COLO668 (cell line): ENCODE measurements at regions not wholly inside any gene's neighbourhood (a gene's known extent, or its start where the extent isn't known, plus 50 kb on each side); places are given as distances from the start of the nearest gene placed in this dataset.

Experiments used
- DNase-seq: peaks from one replicate; lab custom pipeline; 2025; ENCODE audit not compliant: unreplicated experiment; lab: John Stamatoyannopoulos, UW

GRCh38 chr3:148335612-148336011 lies 362.1 kb upstream of the AGTR1 start:
- no peak for DNase-seq

GRCh38 chr3:148343416-148343815 lies 354.3 kb upstream of the AGTR1 start:
- no peak for DNase-seq

- no peak for DNase-seq
Observed at GRCh38 chr3:148344521-148344920, 353.2 kb upstream of the AGTR1 start.

- no peak for DNase-seq
Observed at GRCh38 chr3:148360051-148360450, 337.7 kb upstream of the AGTR1 start.

GRCh38 chr3:148366743-148367410 lies 330.8 kb upstream of the AGTR1 start:
- DNase-seq, result no peak

GRCh38 chr3:148367756-148368155 lies 329.9 kb upstream of the AGTR1 start:
- no peak for DNase-seq

- no peak for DNase-seq
Observed at GRCh38 chr3:148369381-148369780, 328.3 kb upstream of the AGTR1 start.

- no peak for DNase-seq
Observed at GRCh38 chr3:148372206-148372875, 325.4 kb upstream of the AGTR1 start.

- DNase-seq, result no peak
Observed at GRCh38 chr3:148373961-148374360, 323.7 kb upstream of the AGTR1 start.

- DNase-seq, result peak; percentile 1
Observed at GRCh38 chr3:148379763-148380382, 317.8 kb upstream of the AGTR1 start.

GRCh38 chr3:148381051-148381450 lies 316.7 kb upstream of the AGTR1 start:
- no peak for DNase-seq

- DNase-seq, result no peak
Observed at GRCh38 chr3:148389916-148390315, 307.8 kb upstream of the AGTR1 start.

GRCh38 chr3:148395821-148396220 lies 301.9 kb upstream of the AGTR1 start:
- no peak for DNase-seq

GRCh38 chr3:148400754-148401153 lies 296.9 kb upstream of the AGTR1 start:
- no peak for DNase-seq

- DNase-seq, result no peak
Observed at GRCh38 chr3:148408667-148409066, 289.0 kb upstream of the AGTR1 start.

- DNase-seq, result no peak
Observed at GRCh38 chr3:148420242-148420641, 277.5 kb upstream of the AGTR1 start.

- DNase-seq, result no peak
Observed at GRCh38 chr3:148428862-148429605, 268.7 kb upstream of the AGTR1 start.

GRCh38 chr3:148433665-148434064 lies 264.0 kb upstream of the AGTR1 start:
- DNase-seq, result no peak

- no peak for DNase-seq
Observed at GRCh38 chr3:148435534-148435933, 262.2 kb upstream of the AGTR1 start.

- DNase-seq, result no peak
Observed at GRCh38 chr3:148439254-148439822, 258.4 kb upstream of the AGTR1 start.

GRCh38 chr3:148441191-148441590 lies 256.5 kb upstream of the AGTR1 start:
- DNase-seq, result no peak
